IPS DF 19.7 (cell line): ENCODE measurements at regions not wholly inside any gene's neighbourhood (a gene's known extent, or its start where the extent isn't known, plus 50 kb on each side); places are given as distances from the start of the nearest gene placed in this dataset.

ENCODE experiments used
- DNase-seq: peaks from one replicate; pipeline ENCODE4 v3.0.0-alpha.2; 2013; ENCODE audit warnings: low read depth, low spot score

DNA sequence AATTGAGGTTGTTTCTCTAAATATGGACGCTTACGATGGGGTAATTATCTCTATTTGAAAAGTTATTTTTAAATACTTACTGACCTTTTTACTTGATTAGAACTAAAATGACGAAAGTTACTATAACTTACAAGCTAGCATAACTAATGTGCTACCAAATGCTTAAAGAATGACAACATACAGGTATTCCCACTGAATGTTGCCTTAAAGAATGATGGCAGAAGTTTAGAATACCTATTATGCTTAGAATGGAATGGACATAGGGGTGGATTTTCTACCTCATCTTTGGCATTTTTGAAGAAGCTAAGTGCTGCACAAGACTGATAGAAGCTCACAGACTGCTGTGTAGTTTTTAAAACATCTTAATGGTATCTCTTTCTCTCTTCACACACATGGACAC lies 284.8 kb downstream of the THBS2 start:
- no peak for DNase-seq

DNA sequence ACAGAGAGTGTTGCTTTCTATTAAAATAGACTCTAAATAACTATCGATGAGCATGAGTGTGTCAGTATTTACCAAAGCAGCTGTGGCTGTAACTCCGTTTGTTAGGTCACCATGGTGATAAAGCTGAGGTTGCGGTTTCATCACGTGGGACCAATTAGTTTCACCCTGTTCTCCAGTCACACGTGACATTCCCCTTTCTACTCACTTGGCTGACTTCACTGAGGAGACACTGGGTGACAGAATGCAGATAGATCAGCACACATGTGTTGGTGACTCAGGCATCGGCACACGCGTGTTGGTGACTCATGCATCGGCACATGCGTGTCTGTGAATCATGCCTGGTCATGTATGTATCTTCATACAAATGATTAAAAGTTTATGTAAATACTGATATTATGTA lies 285.4 kb downstream of the THBS2 start:
- DNase-seq: no peak

GRCh38 chr6:168967281-168967925 lies 286.2 kb downstream of the THBS2 start:
- no peak for DNase-seq

DNA sequence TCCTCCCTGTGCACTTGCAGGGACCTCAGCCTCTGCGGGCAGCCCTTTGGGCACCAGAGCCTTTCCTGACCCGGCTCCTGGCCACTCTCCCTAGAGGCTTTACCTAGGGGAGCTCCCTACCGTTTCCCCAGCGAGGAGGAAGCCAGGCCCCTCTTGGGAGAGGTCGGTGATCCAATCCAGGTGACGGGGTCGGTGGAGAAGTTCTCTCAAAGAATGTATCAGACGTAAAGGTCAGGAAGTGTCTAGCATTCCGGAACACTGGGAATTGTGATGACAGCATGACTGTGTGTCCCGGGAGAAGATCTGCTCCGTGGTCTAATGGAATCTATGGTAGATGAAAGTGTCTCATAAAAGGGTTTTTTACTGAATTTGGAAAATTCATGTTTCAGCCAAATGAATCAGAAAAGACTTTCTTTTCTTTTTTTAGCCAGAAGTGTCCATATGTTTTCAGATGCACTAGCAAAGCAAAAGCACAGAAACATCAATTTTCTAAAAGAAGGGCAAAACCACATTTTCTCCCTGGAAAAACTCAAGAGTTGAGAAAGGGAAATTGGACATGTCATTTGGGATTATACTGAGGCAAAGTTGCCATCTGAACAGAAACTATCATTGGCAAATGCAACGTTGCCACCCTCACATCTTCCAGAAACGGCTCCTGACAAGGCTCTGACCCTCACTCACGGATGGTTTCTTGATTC lies 289.4 kb downstream of the THBS2 start:
- no peak for DNase-seq

- no peak for DNase-seq
Observed at GRCh38 chr6:168962886-168963285, 290.8 kb downstream of the THBS2 start.

GRCh38 chr6:168961264-168961656 lies 292.4 kb downstream of the THBS2 start:
- no peak for DNase-seq

DNA sequence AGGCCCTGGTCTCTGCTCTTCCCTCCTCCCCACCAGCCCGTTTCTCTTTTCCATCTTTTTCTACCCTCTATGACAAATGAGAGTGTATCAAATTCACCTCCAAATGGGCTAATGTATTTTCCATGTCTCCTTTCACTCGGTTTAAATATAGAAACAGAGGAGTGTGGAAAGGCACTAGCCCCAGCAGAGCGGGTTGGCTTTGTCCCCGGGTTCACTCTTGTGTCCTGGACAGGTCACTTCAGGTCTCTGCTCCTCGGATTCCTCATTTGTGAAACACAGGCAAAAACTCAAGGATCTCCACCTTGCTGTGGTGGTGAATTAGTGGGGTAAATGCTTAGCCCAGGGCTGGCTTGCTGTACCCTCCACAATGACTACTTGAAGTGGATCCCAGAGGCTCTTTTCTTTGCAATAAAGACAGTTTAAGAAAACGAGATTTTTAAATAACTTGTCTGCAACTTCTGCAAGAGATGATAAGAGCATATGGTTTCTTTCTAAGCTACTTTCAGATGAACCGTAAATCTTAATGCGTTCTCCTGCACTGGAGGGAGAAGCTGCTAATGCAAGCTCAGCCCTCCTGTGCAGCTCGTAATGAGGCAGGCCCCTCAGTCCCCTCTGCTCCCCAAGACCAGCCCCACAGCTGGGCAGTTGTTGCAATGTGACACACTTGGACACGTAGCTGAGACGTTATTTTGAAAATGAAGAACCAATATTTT lies 292.9 kb downstream of the THBS2 start:
- DNase-seq: no peak

- DNase-seq: no peak
Observed at GRCh38 chr6:168959696-168960095, 293.9 kb downstream of the THBS2 start.

GRCh38 chr6:168956884-168957730 lies 296.5 kb downstream of the THBS2 start:
- peak; percentile 23 for DNase-seq

GRCh38 chr6:168956141-168956838 lies 297.4 kb downstream of the THBS2 start:
- no peak for DNase-seq

DNA sequence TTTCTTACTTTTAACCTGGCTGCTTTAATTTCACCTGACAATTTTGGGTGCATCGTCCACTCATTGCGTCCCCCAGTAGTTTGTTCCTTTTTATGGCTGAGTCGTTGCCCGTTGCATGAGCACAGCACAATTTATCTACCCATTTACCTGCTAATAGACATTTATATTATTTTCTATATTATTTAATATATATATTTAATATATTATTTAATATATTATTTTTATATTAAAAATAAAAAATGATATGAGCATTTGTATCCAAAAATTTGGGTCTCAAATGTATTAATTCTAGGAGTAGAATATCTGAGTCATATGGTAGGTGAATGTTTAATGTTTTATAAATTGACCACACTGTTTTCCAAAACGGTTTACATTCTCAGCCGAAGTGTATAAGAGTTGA lies 300.2 kb downstream of the THBS2 start:
- no peak for DNase-seq

- no peak for DNase-seq
Observed at GRCh38 chr6:168951217-168951616, 302.4 kb downstream of the THBS2 start.

DNA sequence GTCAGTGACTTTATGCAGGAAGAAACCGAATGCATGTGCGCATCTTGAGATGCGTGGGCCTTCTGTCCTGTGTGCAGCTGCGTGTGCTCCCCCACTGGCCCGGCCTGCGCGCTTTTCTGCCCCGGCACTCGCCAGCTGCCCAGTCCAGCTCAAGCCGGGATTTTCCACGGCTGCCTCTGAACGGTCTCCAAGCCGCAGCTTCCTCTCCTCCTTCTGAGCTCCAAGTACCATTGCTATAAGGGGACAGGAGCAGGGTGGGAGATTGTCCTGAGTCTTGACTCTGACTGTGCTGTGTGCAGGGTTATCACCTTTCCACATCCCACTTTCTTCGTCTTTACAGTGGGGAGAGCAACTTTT lies 302.8 kb downstream of the THBS2 start:
- DNase-seq: no peak

GRCh38 chr6:168949981-168950857 lies 303.4 kb downstream of the THBS2 start:
- DNase-seq: no peak

DNA sequence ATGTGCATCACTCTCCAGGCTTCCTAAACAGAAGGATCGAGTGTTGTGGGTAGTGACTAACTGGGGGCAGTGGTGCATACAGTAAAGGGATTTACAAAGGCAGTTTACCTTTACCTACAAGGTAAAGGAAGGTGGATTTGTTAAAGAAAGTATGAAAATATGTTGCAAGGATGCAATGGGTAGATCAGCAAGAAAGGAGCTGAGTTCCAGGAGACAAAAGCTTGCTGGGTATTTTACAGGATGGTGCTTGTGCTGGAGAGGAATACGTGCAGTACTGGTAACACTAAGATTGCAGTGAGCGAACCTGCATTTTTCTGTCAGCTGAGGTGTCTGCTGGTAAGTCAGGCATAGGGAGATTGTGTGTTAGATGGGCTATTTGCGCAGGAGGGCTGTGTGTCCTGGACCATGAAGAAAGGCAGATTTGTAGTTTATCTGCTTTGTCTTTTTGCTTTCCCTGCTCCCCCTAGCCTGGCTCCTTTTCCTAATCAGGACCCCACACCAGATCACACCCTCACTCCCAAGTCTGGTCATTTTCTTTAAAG lies 304.6 kb downstream of the THBS2 start:
- DNase-seq: no peak

GRCh38 chr6:168948002-168948401 lies 305.6 kb downstream of the THBS2 start:
- DNase-seq: no peak

DNA sequence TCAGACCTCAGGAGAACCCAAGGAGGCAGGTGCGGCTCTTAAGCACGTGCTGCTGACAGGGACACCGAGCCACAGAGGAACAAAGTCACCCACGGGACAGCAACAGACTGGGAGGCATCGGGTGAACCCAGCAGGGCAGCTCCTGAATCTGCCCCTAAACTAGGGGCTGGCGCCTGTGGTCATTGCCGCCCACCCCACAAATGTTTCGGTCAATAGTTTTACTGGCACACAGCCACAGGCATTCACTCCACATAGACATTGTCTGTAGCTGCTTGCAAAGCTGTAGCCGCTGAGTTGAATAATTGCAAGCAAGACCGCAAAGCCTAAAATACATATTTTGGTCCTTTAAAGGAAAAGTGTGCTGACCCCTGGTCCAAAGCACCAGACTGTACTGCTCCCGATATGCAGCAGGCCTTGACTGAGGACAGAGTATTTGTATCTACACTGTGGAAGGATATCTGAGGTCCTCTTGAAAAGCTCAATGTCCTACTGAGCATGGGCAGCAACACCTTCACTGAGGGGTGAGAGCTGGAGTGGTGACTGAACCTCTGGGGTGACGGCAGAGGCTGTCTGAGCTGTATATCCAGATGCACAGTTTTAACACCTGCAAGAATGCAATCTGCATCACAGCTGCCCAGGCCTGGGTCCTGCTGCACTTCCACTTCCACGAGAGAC lies 310.3 kb downstream of the THBS2 start:
- DNase-seq: no peak

DNA sequence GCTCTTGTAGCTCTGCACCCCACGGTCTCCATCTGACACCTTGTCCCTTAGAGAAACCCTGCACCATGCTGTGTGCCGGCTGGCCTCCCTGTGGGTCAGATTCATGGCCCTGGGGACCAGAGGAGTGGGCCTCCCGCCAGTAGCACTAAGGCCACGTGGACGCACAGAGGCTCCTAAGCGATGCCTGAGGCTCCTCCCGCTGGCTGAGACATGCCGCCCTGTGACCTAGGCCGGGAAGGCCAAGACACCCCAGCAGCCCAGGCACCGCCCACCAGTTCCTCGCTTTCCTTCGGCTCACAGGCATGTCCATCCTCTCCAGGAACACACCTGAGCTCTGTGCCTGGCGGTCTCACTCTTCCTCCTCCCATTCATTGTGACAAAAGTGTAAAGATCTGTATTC lies 311.0 kb downstream of the THBS2 start:
- DNase-seq: no peak

DNA sequence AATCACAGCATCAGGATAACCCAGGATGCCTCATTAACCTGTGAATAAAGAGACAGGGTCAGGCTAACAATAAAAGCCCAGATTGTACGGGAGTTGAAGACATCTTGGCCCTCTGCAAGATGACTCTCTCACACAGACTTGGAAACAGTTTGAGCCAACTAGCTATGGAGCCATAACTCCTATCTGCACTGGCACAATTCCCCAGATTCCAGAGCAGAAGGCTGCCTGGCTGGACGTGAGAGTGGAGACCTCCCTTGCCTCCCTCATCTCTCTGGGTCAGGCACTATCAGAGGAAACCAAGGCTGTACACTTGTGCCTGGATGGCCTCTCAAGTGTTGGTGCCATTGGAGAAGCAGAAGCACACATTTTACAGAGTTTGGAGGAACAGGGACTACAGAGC lies 312.6 kb downstream of the THBS2 start:
- DNase-seq: no peak

DNA sequence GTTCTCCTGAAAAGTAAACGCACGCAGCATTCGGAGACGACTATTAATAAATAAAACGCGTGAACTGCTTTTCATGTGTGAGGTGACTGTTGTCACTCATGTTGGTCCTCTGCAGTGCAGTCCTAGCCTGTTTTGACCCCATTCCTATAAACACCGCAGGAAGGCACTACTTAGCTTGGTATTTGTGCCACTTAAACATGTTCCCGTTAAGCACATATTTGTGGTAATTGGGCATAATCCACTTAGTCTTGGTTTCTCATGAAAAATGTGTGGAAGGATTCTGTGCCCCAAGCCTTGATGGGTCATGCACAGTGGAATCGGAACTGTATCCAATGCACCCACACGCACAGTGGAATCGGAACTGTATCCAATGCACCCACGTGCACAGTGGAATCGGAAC lies 313.9 kb downstream of the THBS2 start:
- DNase-seq: no peak
